ENCODE measurements at regions not wholly inside any gene's neighbourhood (a gene's known extent, or its start where the extent isn't known, plus 50 kb on each side); places are given as distances from the start of the nearest gene placed in this dataset.

DNA sequence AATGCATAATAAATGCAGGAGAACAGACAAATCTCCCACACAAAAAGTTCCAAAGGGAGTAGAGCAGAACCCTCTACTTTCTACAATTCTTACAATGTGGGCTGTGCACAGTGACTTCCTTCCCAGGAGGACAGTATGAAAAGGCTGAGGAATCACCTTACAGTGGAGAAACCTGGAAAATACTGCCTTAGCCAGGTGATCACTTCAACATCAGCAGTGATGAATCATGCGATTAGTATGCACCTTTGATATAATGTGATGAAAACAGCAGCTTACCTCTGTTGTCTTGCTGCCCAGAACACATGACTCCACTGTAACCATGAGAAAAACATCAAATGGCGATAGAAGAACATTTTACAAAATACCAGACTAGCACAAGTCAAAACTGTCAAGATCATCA is 329.7 kb upstream of the POM121L12 start:
- no peak for DNase-seq (ENCODE audit: low read depth in 2 of 2)

DNA sequence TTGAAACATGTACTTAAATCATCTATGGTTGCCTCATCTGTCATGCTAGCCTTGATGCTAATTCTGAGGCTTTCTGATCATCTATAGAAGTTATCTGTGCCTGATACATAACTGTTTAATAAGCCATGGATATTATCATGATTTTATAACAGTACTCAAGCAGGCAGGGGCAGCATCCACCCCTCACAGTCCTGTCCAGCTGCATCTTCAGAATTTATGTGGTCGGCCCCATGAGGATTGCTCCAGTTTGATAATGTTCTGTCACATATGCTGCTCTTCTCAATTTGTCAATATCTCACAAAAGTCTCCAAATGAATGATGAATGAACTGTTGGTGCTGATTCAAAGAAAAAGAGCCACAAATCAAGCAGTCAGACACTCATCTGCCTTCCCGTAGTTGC is 335.1 kb upstream of the POM121L12 start:
- no peak for DNase-seq (ENCODE audit: low read depth in 2 of 2)

DNA sequence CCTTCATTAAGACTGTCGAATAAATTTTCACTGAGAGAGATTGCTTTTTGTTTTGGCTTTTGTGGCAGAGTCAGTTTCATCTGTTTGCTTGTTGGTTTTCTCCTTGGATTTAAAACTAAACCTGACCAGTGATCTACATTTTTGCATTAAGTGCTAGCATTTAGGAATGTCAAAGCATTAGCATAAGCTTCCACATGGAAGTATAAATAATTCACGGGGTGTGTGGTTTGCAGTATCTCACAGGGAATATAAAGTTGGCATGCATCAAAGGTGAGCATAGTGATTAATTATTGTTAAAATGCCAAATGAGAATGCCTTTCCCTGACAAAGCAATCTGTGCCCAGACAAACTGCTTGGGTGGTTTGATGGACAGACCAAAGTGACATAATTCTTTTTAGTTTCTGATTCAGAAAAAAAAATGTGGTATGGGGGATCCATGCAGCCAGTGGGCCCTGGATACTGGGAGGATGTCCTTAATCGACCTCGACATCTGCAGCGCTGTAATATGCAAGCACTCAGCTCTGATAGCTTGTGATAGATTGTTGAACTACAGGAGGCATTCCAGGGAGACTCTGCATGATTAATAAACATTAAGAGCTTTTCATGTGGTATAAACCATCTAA is 339.3 kb upstream of the POM121L12 start:
- DNase-seq (ENCODE audit: low read depth in 2 of 2), result no peak

DNA sequence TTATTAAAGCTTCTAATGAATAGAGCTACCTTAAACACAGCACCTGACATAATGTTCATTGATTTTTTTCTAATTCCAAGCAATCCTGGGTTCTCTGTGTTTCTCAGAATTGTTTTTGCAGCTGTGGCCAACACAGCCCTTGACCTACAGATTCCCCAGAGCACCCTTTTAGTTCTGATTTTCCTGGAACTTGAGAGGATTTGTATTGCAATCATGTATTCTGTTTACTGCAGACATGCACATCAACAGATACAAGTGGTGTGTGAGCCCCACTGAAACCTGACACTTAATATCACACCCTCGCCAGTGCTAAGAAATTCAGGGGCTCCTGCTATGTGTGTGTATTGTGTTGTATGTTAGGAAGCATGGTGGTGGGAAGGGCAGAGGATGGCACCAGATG is 344.2 kb upstream of the POM121L12 start:
- no peak for DNase-seq (ENCODE audit: low read depth in 2 of 2)

DNA sequence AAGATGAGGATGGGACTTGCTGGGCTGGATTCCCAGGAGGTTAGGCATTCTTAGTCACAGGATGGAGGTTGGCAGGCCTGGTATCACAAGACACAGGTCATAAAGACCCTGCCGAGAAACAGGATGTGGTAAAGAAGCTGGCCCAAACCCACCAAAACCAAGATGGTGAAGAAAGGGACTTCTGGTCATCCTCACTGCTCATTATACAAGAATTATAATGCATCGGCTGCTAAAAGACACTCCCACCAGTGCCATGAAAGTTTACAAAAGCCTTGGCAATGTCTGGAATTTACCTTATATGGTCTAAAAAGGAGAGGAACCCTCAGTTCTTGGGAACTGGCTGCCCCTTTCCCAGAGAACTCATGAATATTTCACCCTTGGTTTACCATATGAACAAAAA is 345.5 kb upstream of the POM121L12 start:
- no peak for DNase-seq (ENCODE audit: low read depth in 2 of 2)

DNA sequence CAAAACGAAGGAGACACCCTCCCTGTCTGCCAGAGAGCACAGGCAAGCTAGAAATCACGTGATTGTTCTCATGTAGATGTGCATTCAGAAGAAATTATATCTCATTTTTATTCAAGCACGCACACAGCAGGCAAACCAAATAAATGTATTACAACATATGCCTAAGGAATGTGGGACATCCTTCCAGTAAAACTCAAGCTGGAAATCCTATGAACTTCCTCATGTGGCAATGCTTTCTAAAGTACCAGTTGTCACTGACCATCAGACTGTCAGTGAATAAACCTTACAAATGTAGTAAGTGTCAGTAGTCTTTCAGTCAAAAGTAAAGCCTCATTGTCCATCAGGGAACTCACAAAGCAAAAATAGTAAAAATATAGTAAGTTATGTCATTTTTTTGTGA is 350.1 kb upstream of the POM121L12 start:
- no peak for DNase-seq (ENCODE audit: low read depth in 2 of 2)

DNA sequence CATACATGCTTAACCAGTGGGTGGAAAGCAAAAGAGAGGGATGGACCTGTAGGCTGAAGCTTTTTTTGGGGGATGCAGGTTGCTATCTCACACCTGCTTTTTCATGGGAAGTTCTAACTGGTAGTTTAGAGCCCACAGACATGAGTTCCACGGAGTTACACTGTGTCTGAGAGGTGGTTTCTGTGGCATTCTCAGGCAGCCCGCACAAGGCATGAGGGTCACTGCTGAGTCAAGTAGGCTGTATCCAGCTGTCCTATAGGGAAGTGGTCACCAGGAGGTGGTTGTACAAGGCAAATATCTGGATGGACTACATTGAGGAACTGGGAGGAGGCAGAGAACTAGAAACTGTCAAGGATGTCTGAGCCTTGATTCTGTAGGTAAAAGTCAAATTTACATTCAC is 351.0 kb upstream of the POM121L12 start:
- DNase-seq (ENCODE audit: low read depth in 2 of 2), result no peak

DNA sequence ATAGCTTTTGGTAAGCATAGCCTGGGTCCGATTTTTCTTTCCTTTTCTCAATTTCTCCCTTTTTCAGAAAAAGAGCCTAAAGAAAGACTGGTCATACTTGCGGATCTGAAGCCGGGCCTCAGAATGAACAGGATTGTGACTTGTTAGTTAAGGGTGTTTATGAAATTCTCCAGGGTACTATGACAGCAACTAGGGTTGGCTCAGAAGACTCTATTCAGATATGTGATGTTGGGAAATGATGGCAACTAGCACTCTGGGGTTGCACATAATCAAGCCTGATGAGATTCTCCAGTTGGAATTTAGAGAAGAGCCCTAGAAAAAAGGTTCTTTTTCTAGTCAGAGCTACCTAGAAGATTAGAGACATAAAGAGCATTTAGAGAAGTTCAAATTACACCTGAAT is 352.4 kb upstream of the POM121L12 start:
- DNase-seq (ENCODE audit: low read depth in 2 of 2), result no peak

DNA sequence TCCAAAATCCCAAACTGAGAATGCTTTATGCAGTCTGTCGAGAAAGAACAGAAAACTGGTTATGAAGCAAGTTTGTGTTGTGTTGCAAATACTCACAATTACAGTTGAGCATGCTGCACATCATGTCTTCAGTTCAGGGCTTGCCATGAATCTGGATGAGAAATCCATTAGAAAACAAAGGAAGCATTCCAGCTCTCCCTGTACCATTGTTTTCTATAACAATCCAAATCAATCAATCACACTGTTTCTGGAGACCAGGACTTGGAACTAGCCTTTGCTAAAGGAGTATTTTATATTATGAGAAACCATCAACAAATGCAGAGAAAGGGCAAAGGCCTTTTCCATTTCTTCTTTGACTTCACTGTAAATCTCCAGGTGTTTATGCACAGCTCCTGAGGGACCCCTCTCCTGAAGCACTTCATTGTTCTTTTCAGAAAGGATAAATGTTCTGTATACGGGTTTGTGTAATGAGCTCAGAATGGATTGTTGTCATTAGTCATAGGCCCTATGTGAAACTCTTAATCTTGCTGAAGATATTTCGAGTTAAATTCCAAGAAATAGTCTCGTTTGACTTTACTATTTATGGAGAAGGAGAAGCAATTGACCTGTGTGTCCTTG is 364.7 kb upstream of the POM121L12 start:
- no peak for DNase-seq (ENCODE audit: low read depth in 2 of 2)

DNA sequence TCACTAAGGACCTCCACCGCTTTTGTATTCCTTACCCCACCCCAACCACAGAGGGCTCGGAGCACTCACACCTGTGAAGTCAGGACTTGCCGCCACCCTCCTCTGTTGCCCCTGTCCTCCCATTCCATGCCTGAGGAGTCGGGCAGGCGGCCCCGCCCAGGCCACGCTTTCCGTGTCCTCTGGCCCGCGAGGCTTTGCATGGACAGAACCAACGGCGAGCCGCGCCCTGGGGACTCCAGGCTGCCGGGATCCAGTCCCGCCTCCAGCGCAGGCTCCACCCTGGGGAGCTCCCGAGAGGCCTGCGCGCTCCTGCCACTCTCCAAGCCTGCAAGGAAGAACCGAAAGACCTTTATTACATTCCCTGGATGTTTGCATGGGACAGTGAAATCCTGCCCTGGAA is 366.4 kb upstream of the POM121L12 start:
- DNase-seq (ENCODE audit: low read depth in 2 of 2), result no peak

DNA sequence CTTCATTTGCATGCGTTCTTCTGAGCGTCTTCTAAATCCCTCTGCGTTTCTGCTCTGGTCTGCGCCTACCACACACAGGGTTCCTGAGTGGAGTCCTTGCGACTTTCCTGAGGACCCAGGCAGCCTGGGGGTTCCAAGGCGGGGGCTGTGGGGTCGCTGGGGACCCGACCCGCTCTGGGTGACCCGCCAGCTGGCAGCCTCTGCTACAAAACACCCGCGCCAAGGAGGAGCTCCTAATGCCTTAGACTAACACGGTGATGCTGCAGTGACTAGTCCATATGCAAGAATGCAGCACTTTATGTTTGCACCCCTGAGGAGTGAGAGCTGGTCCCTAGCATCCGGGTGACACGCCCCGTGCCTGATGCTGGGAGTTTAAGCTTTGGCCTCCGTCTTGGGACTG is 367.0 kb upstream of the POM121L12 start:
- DNase-seq (ENCODE audit: low read depth in 2 of 2), result no peak

DNA sequence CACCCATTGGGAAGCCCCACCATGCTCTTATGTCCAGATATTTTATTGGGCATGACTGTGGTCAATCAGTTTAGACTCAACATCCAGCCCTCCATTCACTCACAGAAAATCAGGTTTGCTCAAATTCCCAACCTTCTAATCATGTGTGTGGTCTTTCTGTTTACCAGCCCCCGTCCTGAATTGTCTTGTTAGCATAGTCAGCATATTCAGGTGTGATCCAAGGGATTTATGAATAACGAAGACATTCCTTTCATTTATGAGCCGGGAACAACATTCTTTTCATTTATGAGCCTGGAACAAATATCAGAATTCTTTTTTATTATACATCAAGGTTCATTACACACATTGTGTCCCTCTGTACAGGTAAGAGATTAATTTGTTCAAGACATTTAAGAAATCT is 376.3 kb upstream of the POM121L12 start:
- DNase-seq (ENCODE audit: low read depth in 2 of 2), result no peak

DNA sequence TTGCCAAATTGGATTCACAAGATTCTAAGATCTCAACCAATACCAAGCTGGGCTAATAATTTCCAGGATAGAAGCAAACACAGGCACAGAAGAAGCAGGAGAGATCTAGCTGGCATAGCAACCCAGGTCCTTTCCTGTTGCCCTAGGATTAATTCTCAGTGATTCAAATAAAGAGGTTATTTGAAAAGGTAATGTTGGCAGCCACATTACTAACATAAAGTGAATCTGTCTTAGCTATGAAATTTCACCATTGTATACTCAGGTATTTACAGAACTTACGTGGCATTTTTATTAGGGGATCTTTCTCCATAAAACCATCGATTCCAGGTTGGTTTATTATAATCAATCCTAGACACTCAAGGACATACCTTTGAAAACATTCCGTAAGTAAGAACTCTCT is 379.3 kb upstream of the POM121L12 start:
- DNase-seq (ENCODE audit: low read depth in 2 of 2), result no peak

DNA sequence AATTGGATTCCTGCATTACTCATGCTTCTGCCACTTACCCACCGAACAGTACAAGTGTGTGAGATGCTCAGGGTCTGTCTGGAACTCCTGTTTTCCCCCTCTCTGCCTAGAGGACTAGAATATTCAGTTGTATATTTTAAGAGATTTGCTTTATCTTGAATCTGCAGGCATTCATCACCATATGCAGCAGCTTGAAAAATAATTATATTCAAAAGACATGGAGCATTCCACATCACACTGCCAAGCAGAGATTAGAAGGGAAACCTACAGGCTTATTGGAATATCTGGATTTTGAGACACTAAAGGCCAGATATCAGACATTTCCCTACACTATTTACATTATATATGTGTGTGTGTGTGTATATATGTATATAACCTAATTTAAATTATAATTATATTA is 382.8 kb upstream of the POM121L12 start:
- no peak for DNase-seq (ENCODE audit: low read depth in 2 of 2)

DNA sequence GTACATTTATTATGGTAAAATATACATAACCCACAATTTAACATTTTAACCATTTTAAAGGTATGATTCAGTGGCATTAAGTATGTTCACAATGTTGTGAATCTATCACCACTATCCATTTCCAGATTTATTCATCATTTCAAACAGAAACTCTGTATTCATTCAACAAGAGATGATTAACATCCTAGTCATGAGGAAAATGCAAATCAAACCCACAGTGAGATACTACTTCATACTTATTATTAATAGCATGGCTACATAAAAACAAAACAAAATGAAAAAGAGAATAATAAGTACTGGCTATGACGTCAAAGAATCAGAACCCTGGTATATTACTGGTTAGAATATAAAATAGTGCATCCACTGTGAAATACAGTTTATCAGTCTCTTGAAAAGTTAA is 386.6 kb upstream of the POM121L12 start:
- no peak for DNase-seq (ENCODE audit: low read depth in 2 of 2)

DNA sequence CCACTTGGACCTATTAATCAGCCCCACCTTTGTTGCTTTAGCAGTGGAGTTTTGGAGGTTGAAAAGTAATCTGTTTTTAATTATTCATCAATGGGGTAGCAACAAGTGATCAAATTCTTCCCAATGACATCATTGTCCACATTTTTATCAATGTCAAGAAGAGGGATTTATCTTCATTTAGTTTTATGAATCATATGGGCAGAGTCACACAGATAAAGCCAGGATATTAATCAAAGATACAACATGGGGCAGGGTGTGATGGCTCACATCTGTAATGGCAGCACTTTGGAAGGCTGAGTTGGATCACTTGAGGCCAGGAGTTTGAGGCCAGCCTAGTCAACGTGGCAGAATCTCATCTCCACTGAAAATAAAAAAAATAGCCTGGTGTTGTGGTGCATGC is 388.4 kb upstream of the POM121L12 start:
- DNase-seq (ENCODE audit: low read depth in 2 of 2), result no peak

DNA sequence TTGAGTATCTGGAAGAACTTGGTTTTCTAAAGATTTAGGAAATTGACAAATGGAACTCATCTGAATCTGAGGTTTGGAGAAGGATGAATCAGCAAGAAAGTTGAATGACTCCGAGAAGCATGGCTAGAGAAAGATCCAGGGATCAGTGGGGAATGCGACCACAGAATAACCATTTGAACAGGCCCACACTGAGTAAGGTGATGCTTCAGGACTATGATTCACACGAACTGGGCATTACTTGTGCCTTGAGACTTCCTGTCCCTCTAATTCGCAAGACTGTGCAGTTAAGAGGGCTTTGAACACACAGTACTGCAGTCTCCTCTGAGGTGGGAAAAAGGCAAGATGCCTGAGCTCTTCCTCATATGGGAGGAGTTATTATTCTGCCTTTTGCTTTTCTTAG is 395.5 kb upstream of the POM121L12 start:
- DNase-seq (ENCODE audit: low read depth in 2 of 2), result no peak

DNA sequence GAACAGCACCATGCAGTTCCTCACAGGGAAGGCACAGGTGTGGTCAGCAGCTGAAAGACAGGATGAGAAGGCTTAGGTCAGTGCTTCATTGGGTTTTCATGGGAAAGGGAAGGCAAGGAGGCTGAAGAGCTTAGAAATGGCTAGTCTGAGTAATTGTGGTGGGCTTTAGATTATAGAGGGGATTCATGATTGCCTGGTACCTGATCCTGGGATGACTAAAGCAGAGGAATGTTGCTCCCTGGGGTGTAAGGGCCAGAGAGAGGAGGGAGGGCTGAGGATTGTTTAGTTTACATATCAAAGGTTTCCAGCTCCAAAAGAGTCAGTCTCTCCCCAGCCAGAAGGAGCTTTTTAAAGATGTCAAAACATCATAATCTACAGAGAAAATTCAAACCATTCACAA is 396.3 kb upstream of the POM121L12 start:
- no peak for DNase-seq (ENCODE audit: low read depth in 2 of 2)

DNA sequence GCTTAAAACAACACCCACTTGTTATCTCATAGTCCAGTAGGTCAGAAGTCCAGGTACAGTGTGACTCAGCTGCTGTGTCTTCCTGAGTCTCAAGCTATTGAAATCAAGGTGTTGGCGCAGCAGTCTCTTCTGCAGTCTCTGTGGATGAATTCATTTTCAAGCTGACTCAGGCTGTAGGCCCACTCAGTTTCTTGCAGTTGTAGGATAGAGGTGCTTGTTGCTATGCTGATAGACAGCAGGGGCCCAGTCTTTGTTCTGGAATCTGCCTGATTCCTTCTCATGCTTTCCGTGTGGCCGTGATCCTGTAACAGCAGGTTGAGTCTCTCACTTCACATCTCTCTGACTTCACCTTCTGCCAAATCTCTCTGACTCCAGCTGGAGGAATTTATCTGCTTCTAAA is 400.4 kb upstream of the POM121L12 start:
- DNase-seq (ENCODE audit: low read depth in 2 of 2), result no peak

DNA sequence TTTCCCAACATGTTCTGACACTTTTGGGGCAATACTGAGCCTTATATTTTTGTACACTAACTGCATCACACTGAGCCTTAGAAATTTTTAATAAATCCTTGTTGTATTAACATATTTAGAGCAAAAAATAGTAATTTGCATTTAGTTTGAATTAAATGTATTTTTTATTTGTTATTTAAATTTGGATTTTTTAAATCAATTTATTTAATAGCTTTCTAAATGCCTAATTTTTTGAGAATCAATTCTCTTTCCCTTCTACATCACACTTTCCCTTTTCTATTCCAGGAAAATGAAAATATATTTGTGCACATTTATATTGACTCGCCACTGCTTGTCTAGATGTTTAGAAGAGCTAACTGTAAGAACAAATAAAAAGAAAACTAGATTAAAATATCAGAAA is 414.6 kb upstream of the POM121L12 start:
- no peak for DNase-seq (ENCODE audit: low read depth in 2 of 2)

DNA sequence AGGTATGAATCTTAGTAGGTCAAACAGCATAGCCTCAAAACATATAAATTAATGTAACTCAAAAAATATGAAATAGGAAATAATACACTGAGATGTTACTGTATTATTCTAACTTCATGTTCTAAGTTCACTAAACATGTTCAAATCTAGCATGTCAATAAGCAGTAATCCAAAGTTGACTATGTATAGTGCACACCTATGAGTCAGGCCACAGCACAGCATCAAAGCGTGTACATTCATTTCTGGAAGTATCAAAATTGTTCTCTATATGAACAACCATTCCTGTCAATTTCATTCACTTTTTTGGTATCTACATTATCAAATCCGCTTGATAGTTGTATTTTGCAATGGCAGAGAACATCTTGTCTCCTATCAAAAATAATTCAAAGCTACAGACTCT is 418.9 kb upstream of the POM121L12 start:
- no peak for DNase-seq (ENCODE audit: low read depth in 2 of 2)

DNA sequence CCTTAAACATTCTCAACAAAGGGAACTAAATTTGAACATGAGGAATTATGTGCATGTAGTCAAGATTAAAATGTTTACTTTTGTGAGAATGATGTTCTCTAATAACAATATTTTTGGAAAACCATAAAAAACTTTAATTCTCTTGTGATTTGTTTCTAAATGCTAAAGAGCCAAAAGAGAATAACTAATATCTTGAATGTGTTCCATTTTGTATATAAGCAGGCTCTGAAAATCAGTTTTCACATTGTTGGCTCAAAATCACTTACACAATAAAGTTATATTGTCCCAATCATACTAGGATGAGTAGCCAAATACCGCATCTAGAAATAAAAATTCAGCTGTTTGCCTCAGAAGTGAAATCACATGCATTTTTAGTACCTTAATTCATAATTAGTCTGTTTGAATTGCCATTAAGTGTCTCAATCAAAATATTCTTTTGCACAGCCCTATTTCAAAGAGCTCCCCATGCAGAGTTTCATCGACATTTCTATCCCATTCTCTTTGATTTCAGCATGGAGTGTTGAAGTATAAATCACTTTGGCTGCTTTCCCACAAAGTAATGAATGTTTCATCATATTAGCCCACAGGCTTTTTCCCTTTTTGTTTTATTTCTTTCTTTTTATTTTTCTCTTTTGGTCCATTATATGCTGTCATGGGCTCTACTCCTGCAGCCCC is 420.3 kb upstream of the POM121L12 start:
- no peak for DNase-seq (ENCODE audit: low read depth in 2 of 2)

DNA sequence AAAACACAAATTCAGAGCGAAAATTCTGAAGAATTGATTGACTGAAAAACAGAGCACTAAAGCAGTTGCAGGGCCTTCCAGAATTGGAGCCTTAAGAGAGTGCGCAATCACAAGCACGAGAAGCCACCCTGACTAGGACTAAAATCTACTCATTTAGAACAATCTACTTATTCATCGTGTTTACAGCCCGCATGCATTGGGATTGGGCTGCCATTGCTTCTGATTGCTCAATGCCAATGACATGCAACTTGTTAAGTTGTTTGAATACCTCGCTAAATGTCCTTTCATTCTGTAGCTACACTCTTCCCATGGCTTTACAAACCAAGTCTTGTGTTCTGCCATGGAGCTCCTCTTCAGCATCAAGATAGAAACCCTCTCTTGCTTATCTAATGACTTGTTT is 425.9 kb upstream of the POM121L12 start:
- no peak for DNase-seq (ENCODE audit: low read depth in 2 of 2)

DNA sequence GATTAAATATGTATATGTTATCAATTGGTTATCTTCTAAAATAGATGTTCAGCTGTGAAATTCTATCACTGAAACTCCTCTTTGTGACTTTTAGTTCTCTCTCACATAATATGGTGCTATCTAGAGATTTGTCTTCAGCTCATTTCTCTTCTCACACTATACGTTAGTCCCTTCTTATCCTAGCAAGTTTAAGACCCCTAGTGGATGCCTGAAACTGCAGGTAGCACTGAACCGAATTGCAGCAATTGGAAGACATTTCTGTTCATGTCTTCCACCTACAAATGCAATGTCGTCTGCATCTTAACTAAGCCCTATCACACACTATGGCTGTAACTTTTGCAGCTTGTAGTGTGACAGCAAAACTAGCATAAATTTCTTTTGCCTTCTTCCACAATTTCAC is 442.7 kb upstream of the POM121L12 start:
- no peak for DNase-seq (ENCODE audit: low read depth in 2 of 2)

Measured in activated CD8-positive, alpha-beta memory T cell treated with anti-CD3 and anti-CD28 coated beads for 4 hours (primary cell).